ENCODE measurements at regions not wholly inside any gene's neighbourhood (a gene's known extent, or its start where the extent isn't known, plus 50 kb on each side); places are given as distances from the start of the nearest gene placed in this dataset.
"Not testable (repeated sequence)": the region's sequence is repeated elsewhere in the genome, so short reads cannot be mapped to it uniquely, and the experiment has no call there.

DNA sequence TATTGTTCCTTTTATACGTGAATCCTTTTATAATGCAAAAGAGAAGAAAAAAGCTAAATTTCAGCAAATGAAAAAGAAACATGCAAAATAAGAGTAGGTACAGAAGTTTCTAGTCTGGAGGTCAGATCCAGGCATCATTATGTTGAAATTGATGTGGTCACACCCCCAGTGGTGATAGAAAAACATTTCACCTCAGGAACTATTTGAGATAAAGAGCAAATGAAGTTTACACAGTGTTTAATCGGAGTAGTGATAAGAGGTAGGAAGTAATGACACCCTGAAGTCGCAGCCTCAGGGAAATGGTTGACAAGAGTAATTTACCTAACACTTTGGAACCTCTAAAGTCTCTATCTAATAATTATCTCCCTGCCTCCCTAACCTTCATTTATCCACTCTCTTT is 536.0 kb upstream of the STEAP1 start:
- no peak for DNase-seq (ENCODE audit: low read depth, low spot score)

DNA sequence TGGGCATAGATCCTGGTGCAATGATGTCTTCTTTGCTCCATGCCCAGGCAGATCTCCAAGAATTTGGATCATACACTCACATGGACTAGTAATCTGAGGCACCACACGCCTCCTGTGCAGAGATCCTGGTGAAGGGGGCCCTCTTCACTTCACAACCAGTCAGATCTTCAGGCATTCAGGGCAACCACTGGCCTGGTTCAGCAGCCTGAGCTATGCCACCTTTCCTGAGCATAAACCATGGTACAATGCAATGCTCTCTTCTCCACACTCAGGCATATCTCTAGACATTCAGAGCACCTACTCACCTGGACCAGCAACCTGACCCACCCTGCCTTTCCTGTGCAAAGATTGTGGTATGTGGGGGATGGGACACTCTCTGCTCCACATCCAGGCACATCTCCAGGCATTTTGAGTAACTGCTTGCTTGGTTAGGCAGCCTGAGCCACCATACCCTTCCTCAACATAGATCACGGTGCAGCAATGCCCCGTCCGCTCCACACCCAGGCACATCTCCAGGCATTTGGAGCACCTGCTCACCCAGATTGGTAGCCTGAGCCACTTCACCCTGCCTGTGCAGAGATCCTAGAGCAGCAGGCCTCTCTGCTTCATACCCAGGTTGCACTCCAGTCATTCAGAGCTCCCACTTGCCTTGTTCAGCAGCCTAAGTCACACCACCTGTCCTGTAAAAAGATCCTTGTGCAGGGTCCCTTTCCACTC is 532.2 kb upstream of the STEAP1 start:
- no peak for DNase-seq (ENCODE audit: low read depth, low spot score)

- DNase-seq (ENCODE audit: low read depth, low spot score) = peak; percentile 4
Observed at GRCh38 chr7:89623018-89623672, 531.1 kb upstream of the STEAP1 start.

- DNase-seq (ENCODE audit: low read depth, low spot score) = not testable (repeated sequence)
Observed at GRCh38 chr7:89624155-89624554, 530.1 kb upstream of the STEAP1 start.

DNA sequence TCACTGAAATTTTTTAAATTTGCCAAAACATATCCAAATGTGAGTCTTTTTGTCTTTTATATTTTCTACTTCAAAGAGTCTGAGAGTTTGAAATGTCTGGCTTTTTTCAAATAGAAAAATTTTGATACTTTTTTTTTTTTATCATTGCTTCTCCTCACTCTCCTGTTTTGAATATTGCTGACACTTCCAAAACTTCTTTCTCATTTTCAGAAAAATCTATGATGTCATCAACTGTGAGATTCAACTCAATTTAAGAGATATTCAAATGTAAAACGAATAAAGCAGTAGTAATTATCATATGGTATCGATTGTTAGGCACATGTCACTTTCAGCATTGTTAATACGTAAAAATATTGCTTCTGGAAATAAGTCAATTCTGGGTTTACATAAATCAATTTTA is 505.8 kb upstream of the STEAP1 start:
- no peak for DNase-seq (ENCODE audit: low read depth, low spot score)

GRCh38 chr7:89655946-89656345 is 498.3 kb upstream of the STEAP1 start:
- DNase-seq (ENCODE audit: low read depth, low spot score) = no peak

GRCh38 chr7:89661876-89662275 is 492.4 kb upstream of the STEAP1 start:
- DNase-seq (ENCODE audit: low read depth, low spot score) = no peak

- DNase-seq (ENCODE audit: low read depth, low spot score) = no peak
Observed at GRCh38 chr7:89666136-89666835, 488.0 kb upstream of the STEAP1 start.

GRCh38 chr7:89680161-89680560 is 474.1 kb upstream of the STEAP1 start:
- no peak for DNase-seq (ENCODE audit: low read depth, low spot score)

DNA sequence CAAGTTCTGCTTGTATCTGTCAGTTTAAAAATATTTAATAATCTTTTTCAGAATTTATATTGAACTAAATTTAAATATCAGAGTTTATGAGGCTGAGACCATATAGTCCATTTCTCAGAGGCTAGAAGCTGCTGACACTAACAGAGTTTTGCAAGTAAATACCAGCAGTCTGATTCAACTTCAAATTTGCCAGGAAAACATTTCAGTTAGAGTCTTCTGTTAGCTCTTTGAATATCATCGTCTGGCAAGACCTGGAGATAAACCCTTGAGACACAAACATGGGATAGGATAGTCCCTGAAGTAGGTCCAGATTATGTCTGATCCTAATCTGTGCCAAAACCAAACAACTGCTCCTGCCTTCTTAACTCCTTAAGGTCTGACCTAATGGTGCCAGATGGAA is 472.8 kb upstream of the STEAP1 start:
- no peak for DNase-seq (ENCODE audit: low read depth, low spot score)

- DNase-seq (ENCODE audit: low read depth, low spot score) = no peak
Observed at GRCh38 chr7:89685287-89685686, 469.0 kb upstream of the STEAP1 start.

DNA sequence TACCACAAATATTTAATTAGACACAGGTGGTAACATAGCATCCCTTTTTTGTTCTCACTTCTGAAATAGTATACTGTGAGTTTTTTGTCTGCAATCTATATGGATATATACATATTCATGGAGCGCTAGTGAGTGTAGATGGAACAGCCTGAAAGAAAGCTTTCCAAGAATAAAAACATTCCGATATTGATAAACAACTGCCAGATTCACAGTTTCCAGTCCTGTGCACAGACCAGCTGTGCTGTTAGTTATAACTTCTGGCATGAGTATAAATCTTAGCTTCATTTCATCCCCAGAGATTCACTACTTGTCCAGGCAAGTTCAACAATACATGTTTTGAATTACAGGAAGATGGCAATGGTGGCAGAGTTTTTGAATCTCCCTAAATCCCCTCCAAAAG is 467.1 kb upstream of the STEAP1 start:
- DNase-seq (ENCODE audit: low read depth, low spot score) = no peak

DNA sequence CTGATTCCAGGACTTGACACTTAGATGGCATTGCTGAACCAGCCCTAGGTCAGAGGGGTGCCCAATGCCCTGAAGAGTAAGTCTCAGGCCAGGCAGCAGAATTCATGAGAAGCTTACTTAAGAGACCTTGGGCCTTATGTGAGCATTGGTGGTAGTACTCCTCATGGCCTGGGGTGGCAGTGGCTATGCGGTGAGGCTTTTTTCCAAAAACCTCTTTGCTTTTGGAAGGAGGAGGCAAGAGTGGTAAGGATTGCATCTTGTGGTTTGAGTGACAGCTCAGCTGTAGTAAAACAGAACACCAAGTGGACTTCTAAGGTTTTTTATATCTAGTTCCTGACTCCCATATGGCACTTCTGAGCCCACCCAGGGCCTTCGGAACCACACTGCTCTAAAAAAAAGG is 459.0 kb upstream of the STEAP1 start:
- DNase-seq (ENCODE audit: low read depth, low spot score) = no peak

DNA sequence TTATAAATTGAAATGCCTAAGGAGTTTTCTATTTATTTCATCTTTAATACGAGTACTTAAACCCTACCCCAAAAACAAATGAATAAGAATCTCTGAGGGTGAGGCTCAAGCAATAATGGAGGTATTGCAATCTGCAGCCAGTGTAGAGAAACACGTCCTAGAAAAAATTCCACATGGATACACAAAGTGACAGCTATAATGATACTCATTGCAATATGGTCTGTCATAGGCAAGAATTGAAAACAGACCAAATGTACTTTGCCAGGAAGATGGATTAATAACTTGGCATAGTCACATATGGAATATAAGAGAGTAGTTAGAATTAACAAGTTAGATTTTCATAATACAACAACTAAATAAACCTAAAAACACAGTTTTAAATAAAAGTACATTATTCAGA is 440.1 kb upstream of the STEAP1 start:
- DNase-seq (ENCODE audit: low read depth, low spot score) = no peak

DNA sequence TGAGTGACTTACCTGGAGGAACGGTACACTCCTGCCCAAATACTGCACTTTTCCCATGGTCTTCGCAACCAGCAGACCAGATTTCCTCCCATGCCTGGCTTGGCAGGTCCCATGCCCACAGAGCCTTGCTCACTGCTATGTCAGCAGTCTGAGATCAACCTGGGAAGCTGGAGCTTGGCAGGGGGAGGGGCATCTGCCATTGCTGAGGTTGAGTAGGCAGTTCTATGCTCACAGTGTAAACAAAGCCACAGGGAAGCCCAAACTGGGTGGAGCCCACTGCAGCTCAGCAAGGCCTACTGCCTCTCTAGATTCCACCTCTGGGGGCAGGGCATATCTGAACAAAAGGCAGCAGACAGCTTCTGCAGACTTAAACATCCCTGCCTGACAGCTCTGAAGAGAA is 435.3 kb upstream of the STEAP1 start:
- peak; percentile 48 for DNase-seq (ENCODE audit: low read depth, low spot score)

DNA sequence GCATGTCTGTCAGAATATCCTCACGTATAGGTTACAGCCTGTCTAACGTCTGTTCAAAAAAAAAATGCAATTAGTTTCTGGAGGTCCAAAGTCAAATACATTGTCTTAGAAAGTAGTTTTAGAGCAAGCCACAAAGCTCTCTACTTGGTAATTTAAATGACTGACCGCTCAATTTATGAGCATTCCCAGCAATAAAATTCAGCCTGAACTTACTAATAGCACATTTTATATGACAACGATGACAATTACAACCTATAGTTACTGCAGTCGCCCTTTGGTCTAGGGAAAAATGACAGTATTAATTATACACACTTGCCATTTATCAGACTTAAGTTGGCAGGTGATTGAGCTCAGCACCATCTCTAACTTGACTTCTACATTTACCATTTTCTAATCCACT is 425.8 kb upstream of the STEAP1 start:
- no peak for DNase-seq (ENCODE audit: low read depth, low spot score)

GRCh38 chr7:89731751-89732445 is 422.4 kb upstream of the STEAP1 start:
- DNase-seq (ENCODE audit: low read depth, low spot score) = no peak

GRCh38 chr7:89738549-89738948 is 415.7 kb upstream of the STEAP1 start:
- no peak for DNase-seq (ENCODE audit: low read depth, low spot score)

- DNase-seq (ENCODE audit: low read depth, low spot score) = no peak
Observed at GRCh38 chr7:89757910-89758309, 396.4 kb upstream of the STEAP1 start.

DNA sequence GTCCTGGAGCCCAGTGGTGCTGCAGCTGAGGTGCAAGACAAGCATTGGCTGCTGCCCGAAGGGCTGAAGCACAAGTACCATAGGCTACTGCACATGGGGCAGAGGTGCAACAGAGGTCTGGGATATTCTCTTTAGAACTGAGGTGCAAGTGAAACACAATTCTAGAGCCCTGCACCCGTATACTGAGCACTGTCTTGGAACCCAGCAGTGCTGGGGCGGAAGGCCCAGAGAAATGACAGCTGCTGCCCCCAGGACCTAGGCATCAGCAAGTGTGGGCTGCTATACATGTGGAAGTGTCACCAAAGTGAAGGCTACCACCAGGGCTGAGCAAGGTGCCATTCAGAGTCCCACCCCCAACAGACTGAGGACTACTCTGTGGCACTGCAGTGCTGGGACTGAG is 393.6 kb upstream of the STEAP1 start:
- no peak for DNase-seq (ENCODE audit: low read depth, low spot score)

DNA sequence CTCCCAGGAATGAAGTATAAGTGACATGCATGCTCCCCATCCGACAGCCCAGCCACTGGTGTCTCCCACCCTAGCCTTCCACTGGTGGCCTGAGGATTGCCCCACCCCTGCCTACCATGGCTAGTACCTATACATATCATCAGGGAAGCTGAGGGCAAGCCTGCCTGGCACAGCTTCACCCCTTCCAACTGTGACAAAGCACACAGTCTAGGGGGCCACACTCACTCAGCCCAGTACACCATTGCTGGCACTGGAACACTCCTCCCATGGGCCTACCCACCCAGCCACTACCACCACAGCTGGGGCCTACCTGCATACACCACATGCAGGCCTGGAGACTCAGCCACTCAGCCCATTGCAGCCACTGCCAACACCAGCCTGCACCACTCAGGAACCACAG is 393.1 kb upstream of the STEAP1 start:
- DNase-seq (ENCODE audit: low read depth, low spot score) = no peak

DNA sequence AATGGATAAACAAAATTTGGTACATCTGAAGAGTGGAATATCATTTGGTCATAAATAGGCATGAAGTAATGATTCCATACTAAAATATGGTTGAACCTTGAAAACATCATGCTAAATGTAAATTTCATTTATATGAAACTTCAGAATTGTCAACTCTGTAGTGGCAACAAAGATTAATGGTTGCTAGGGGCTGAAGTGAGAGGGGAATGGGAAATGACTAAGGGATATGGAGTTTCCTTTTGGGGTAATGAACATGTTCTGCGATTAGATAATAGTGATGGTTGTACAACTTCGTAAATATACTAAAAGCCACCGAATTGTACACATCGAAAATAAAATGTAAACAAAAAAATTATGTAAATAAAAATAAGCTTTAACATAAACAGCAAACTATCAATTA is 384.1 kb upstream of the STEAP1 start:
- no peak for DNase-seq (ENCODE audit: low read depth, low spot score)
